ENCODE measurements at regions not wholly inside any gene's neighbourhood (a gene's known extent, or its start where the extent isn't known, plus 50 kb on each side); places are given as distances from the start of the nearest gene placed in this dataset.

GRCh38 chrX:6981718-6982406 is 165.7 kb upstream of the STS start:
- TF ChIP-seq CTCF (tag by site-specific recombination; IDR thresholded peaks at IDR 0.05): no peak
- no peak for TF ChIP-seq ZNF174 (tag by site-specific recombination; IDR thresholded peaks at IDR 0.05)
- TF ChIP-seq ZNF112 (tag by site-specific recombination; IDR thresholded peaks at IDR 0.05): no peak
